CD4-positive, alpha-beta T cell (primary cell): ENCODE measurements at regions not wholly inside any gene's neighbourhood (a gene's known extent, or its start where the extent isn't known, plus 50 kb on each side); places are given as distances from the start of the nearest gene placed in this dataset.

Experiments used
- ATAC-seq: fragments of 200-7000 bp; cut with Tn5 transposase; one replicate; pipeline ENCODE4 v1.10.0; 2022; ENCODE audit warnings: mild to moderate bottlenecking; ENCODE audit not compliant: poor library complexity
- CTCF ChIA-PET: fragments of 350-600 bp; sonication (Branson Sonifier 250); formaldehyde crosslinking; loops from one replicate; lab custom pipeline; 2021; ENCODE audit warnings: antibody characterized with exemption, inconsistent platforms; lab: Charles Lee
- POLR2A ChIA-PET: fragments of 350-600 bp; sonication (Branson Sonifier 250); formaldehyde crosslinking; loops from one replicate; lab custom pipeline; 2021; ENCODE audit warnings: antibody characterized with exemption, inconsistent platforms; lab: Charles Lee
- DNase-seq, 14 experiments: peaks; one replicate each; pipeline ENCODE4 v3.0.0-alpha.2; 2013 to 2020; ENCODE audit warnings: mixed read lengths in 2 of 14
- H3K27ac ChIP-seq, 2 donors: one replicate each; pipeline versions ENCODE4 v1.5.1 to v1.7.0; 2013; ENCODE audit warnings: low read length in 2 of 2, low read depth in 1 of 2, mild to moderate bottlenecking in 1 of 2
- H3K27me3 ChIP-seq, 2 experiments: 1 replicate in 1 of 2; 2 replicates in 1 of 2; pipeline versions ENCODE4 v1.6.1 to v1.7.0; 2013; ENCODE audit warnings: low read length in 2 of 2, control low read depth in 1 of 2, mild to moderate bottlenecking in 1 of 2, moderate library complexity in 1 of 2; ENCODE audit not compliant: insufficient read depth in 2 of 2, control insufficient read depth in 1 of 2
- H3K36me3 ChIP-seq: one replicate; pipeline ENCODE4 v1.6.1; 2013; ENCODE audit warnings: low read length, control low read depth; ENCODE audit not compliant: insufficient read depth
- H3K4me1 ChIP-seq: one replicate; pipeline ENCODE4 v1.6.1; 2013; ENCODE audit warnings: low read length, control low read depth; ENCODE audit not compliant: insufficient read depth
- H3K4me3 ChIP-seq: one replicate; pipeline ENCODE4 v1.5.1; 2013; ENCODE audit warnings: mild to moderate bottlenecking, low read length, moderate library complexity
- H3K9me3 ChIP-seq, 2 experiments: 1 replicate in 1 of 2; 2 replicates in 1 of 2; pipeline versions ENCODE4 v1.6.1 to v1.7.0; 2013; ENCODE audit warnings: low read length in 2 of 2, mild to moderate bottlenecking in 2 of 2, control low read depth in 1 of 2, moderate library complexity in 1 of 2; ENCODE audit not compliant: control insufficient read depth in 1 of 2, insufficient read depth in 1 of 2
- H3K27ac Mint-ChIP-seq: one replicate; pipeline ENCODE4 v1.8.0; 2020; ENCODE audit warnings: mixed read lengths
- H3K27me3 Mint-ChIP-seq: one replicate; pipeline ENCODE4 v1.8.0; 2021; ENCODE audit warnings: mixed read lengths
- H3K36me3 Mint-ChIP-seq: one replicate; pipeline ENCODE4 v1.8.0; 2021; ENCODE audit warnings: low read depth, mixed read lengths
- H3K4me1 Mint-ChIP-seq: one replicate; pipeline ENCODE4 v1.8.0; 2021; ENCODE audit warnings: low read depth, mixed read lengths
- H3K4me3 Mint-ChIP-seq: one replicate; pipeline ENCODE4 v1.8.0; 2020; ENCODE audit warnings: mild to moderate bottlenecking, mixed read lengths
- H3K9me3 Mint-ChIP-seq: one replicate; pipeline ENCODE4 v1.8.0; 2020; ENCODE audit warnings: mixed read lengths
- CTCF ChIP-seq: fragments of 200-600 bp; IDR thresholded peaks from one replicate; pipeline ENCODE4 v1.8.0; 2022; ENCODE audit warnings: antibody characterized with exemption, mild to moderate bottlenecking
- intact Hi-C, 2 experiments: fragments of 100-400 bp; cut with DNase I in 1 of 2; cut with micrococcal nuclease in 1 of 2; formaldehyde crosslinking; loops; one replicate each; pipeline versions ENCODE4 v1.15.1 to v1.9.0; 2023 to 2025; cut with DNase I, micrococcal nuclease

GRCh38 chr6:139452148-139452876 lies 77.9 kb upstream of the CITED2 start:
- CTCF ChIA-PET = no interaction called here
- no peak overlapping the region for H3K27ac Mint-ChIP-seq
- H3K36me3 Mint-ChIP-seq = no peaks in the 10 kb centered on the region
- Histone ChIP-seq H3K9me3 (no peaks in the 10 kb centered on the region), H3K36me3 (no peaks in the 10 kb centered on the region), H3K4me3 (no peak overlapping the region), H3K27me3 (no peaks in the 10 kb centered on the region), H3K4me1 (no peaks in the 10 kb centered on the region), H3K27ac (no peak overlapping the region)
- POLR2A ChIA-PET = no interaction called here
- no peaks in the 10 kb centered on the region for H3K4me1 Mint-ChIP-seq
- H3K27me3 Mint-ChIP-seq = no peaks in the 10 kb centered on the region
- no peak overlapping the region for H3K4me3 Mint-ChIP-seq
- no peak for TF ChIP-seq CTCF
- no peaks in the 10 kb centered on the region for H3K9me3 Mint-ChIP-seq
- DNase-seq (no peak), ATAC-seq (no peak)
- intact Hi-C loops = no loop called here

- Histone ChIP-seq H3K27me3 (no peaks in the 10 kb centered on the region), H3K4me3 (no peak overlapping the region), H3K9me3 (no peaks in the 10 kb centered on the region), H3K36me3 (no peaks in the 10 kb centered on the region), H3K27ac (no peak overlapping the region), H3K4me1 (no peaks in the 10 kb centered on the region)
- ChIA-PET CTCF (interaction anchor here (0.7 kb wide), 1 partner anchor 314 kb away, joined by 3 read pairs; no protein-coding TSS in a partner anchor), POLR2A (interaction anchor here (0.8 kb wide), 1 partner anchor 26 kb away, joined by 5 read pairs; no protein-coding TSS in a partner anchor)
- no peak for DNase-seq
- ATAC-seq = no peak
- H3K4me3 Mint-ChIP-seq = no peak overlapping the region
- no peak overlapping the region for H3K27ac Mint-ChIP-seq
- H3K36me3 Mint-ChIP-seq = no peaks in the 10 kb centered on the region
- H3K4me1 Mint-ChIP-seq = no peaks in the 10 kb centered on the region
- no peaks in the 10 kb centered on the region for H3K9me3 Mint-ChIP-seq
- no peaks in the 10 kb centered on the region for H3K27me3 Mint-ChIP-seq
- intact Hi-C loops = no loop called here
- TF ChIP-seq CTCF = no peak
Observed at GRCh38 chr6:139449611-139450000, 75.2 kb upstream of the CITED2 start.

- Histone ChIP-seq H3K4me3 (no peak overlapping the region), H3K4me1 (no peaks in the 10 kb centered on the region), H3K36me3 (no peaks in the 10 kb centered on the region), H3K27me3 (no peaks in the 10 kb centered on the region), H3K9me3 (no peaks in the 10 kb centered on the region), H3K27ac (no peak overlapping the region)
- intact Hi-C loops = no loop called here
- ATAC-seq (no peak), DNase-seq (no peak)
- H3K27ac Mint-ChIP-seq = no peak overlapping the region
- no peaks in the 10 kb centered on the region for H3K9me3 Mint-ChIP-seq
- ChIA-PET POLR2A (no interaction called here), CTCF (interaction anchor here (0.7 kb wide), 1 partner anchor 314 kb away, joined by 3 read pairs; no protein-coding TSS in a partner anchor)
- TF ChIP-seq CTCF = no peak
- H3K4me1 Mint-ChIP-seq = no peaks in the 10 kb centered on the region
- H3K4me3 Mint-ChIP-seq = no peak overlapping the region
- no peaks in the 10 kb centered on the region for H3K36me3 Mint-ChIP-seq
- H3K27me3 Mint-ChIP-seq = no peaks in the 10 kb centered on the region
Observed at GRCh38 chr6:139448998-139449610, 74.7 kb upstream of the CITED2 start.
